ENCODE measurements at regions not wholly inside any gene's neighbourhood (a gene's known extent, or its start where the extent isn't known, plus 50 kb on each side); places are given as distances from the start of the nearest gene placed in this dataset.
A peak's percentile ranks its signal among the peaks of the same experiment; 100 is the strongest.

DNA sequence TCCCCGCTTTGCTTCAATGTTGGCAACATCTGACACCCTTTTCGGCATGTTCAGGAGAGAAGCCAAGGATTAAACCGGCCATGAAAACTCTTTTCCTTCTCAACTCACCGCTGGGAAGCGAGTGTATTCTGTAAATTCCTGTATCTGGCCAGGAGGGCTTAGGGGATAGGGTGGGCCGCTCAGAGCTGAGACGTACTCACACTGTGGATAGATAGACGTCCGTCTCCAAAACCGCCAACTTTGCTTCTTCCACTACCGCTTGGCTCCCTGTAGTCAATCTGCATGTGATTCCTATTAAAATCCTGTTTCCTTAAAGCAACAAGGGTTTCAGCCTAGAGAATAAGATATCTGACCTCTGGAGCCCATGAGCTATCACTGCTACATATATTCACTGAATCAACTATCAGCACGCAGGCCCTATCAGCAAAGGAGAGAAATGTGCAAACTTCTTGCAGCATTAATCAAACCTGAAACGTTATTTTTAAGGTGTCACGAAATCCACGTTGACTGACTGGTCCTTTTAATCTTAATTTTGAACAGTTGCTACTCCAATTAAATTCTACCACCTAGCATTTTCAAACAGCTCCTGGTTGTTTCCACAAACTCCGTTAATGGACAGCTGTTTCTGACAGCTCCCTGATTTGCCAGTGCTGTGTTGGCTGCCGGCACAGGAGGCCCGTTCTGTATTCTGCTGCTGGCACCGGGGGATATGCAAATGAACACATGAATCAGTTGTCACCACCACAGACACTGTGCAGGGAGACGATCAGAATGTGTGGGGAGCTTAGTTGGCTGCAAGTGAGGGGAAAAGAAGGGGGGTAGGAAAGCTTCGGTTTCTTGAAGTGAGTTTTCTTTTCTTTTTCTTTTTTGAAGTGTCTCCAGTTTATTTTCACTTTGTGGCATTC lies 438.9 kb upstream of the ARRDC4 start:
- DNase-seq: peak; percentile 60

DNA sequence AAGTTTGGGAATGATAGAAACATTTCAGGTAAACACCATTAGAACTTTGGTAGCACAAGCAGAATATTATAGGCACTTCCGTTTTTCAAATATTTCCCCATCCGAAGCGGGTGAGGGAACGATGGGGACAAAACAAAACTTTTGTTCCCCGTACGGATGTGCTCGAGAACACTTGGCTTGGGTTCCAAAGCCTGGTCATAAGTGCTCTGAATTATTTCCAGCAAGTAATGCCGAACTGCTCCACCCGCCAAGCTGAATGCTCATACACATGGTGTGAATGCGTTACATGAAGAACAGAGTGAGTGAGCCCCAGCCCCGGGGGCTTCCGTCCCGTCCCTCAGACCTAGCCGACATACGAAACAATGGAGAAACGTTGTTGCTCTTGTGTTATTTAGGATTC lies 438.2 kb upstream of the ARRDC4 start:
- no peak for DNase-seq

DNA sequence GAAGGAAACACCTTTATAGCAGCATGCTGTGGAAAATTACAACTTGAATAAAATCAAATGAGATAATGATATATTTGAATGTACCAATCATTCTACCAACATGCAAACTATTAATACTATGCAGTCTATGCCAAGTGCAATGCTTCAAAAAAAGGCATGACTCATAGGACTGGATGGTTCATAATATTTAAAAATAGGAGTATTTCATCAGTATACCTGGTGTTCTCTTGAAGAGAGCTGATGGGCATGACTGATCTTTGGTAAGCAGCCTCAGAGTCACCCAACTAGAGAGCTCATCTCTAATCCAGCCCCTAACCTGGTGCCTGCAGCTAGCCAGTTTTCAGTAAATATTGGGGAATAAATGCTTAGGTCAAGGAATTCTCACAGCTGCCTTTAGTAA lies 434.7 kb upstream of the ARRDC4 start:
- no peak for DNase-seq

DNA sequence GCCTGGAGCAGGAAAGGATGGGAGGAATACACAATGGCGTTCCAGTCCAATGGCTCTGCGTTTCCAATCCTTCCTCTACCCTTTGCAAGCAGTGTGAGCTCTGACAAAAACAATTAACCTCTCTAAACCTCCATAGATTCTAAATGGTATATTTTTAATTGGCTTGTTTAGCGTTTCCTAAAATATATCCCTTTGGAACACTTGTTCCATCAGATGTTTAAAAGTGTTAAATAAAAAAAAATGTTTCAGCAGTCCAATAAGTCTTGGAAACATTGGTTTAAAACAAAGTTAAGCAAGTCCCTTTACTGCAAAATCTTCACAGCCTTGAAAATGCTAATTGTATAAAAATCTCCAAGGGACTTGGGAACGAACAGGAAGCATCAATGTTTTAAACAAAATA lies 432.3 kb upstream of the ARRDC4 start:
- no peak for DNase-seq

DNA sequence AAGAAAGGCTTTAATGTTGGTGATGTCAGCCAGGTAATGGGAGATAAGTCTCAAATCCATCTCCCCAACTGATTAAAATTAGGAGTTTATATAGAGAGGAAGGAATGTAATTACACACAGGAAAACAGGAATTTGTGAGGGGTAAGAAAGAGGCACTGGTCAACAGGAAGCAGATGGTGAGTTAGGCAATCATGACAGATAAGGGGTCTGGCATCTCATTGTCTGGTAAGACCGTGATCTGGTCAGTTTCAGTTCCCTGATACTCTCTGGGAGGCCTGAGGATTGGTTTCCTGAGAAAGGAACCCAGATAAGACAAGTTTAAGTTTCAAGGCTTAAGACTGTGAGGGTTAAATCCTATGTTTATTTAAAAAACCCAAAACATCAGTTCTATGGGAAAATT lies 414.7 kb upstream of the ARRDC4 start:
- no peak for DNase-seq

DNA sequence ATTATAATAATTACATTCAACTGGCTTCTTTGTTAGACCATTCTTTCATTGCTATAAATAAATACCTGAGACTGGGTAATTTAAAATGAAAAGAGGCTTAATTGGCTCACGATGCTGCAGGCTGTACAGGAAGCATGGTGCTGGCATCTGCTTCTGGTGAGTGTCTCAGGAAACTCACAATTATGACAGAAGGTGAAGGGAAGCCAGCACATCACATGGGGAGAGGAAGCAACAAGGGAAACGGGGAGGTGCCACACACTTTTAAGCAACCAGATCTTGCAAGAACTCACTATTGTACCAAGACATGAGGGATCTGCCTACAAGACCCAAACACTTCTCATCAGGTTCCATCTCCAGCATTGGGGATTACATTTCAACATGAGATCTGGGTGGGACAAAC lies 413.1 kb upstream of the ARRDC4 start:
- no peak for DNase-seq

DNA sequence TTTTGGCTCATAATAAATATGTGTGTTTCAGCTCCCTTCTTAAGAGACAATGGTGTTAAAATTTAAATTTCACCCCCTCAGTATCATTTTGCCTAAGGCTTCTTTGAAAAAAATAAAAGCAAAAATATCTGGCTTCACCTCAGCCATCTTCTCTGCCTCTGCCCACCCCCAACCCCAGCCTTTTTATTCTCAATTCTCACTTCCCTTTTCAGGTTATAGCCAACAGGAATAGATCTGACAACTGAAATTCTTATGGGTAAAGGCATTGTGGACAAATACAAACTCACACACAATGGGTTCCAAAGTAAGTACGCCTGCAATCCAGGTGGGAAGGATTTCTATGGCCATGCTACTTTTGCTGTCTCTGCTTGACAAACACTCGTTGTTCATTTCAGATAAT lies 399.0 kb upstream of the ARRDC4 start:
- no peak for DNase-seq

GRCh38 chr15:97563516-97563915 lies 397.0 kb upstream of the ARRDC4 start:
- no peak for DNase-seq

GRCh38 chr15:97566961-97567360 lies 393.5 kb upstream of the ARRDC4 start:
- DNase-seq: no peak

DNA sequence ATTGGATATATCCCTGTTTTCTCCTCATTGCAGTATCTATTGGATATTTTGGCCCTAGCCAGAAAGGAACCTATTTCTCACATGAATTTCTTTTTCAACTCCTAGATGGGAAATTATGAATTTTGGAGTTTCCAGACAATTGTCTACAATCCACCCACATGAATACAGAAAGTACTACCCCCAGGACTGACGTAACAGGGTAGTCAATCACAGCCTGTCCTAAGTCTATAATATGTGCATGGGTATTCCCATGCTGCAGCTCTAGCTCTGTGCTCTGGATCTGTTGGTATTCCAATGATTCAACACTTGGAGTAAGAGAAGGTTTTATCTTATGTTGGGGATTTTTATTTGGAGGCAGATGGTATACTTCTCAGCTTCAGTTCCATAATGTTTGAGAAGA lies 393.1 kb upstream of the ARRDC4 start:
- DNase-seq: no peak

DNA sequence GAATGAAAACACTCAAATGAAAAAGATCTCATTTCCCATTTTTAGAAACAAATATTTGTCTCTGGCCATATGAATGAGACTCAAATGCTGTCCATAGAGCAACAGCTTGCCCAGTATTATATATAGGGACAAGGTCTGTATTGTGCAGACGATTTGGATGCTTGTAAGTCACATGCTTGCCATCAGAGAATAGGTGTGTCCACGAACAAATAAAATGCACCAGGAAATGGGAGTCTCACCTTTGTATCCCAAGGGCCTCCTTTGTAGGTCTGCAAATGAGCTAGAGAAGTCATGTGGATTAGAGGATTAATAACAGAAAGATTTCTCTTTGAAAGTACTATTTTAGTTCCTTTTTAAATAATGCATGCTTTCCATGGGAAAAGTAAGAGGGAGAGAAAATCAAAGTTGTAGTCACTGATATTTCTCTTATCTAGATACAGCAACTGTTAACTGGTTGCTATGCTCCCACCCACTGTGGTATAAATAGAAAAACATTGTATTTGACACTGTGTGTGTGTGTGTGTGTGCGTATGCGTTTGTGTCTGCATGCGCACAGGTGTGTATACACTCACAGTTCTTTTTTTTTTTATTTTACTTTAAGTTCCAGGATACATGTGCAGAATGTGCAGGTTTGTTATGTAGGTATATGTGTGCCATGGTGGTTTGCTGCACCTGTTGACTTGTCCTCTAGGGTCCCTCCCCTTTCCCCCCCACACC lies 383.4 kb upstream of the ARRDC4 start:
- no peak for DNase-seq

- DNase-seq: no peak
Measured at GRCh38 chr15:97585408-97585807, 375.1 kb upstream of the ARRDC4 start.

DNA sequence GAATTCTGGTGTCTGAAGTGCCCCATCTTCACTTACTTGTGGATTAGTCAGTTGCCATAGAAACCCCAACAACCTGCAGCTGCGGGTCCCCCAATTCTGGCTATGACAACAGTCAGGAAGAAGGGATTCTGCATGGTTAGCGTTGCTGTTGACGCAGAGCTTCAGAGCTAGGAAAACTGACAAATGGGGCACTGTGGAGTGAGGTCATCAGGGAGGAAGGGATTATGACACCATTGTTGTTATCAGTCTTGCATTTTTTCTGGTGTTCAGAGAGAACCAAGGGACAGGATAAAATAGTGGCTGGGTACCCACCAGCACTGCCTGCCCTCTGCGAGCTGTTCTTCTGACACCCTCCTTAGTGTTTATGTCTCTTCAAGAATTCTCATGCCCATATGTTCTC lies 367.7 kb upstream of the ARRDC4 start:
- DNase-seq: no peak

- DNase-seq: no peak
Measured at GRCh38 chr15:97597801-97598200, 362.7 kb upstream of the ARRDC4 start.

- DNase-seq: no peak
Measured at GRCh38 chr15:97598353-97598798, 362.1 kb upstream of the ARRDC4 start.

DNA sequence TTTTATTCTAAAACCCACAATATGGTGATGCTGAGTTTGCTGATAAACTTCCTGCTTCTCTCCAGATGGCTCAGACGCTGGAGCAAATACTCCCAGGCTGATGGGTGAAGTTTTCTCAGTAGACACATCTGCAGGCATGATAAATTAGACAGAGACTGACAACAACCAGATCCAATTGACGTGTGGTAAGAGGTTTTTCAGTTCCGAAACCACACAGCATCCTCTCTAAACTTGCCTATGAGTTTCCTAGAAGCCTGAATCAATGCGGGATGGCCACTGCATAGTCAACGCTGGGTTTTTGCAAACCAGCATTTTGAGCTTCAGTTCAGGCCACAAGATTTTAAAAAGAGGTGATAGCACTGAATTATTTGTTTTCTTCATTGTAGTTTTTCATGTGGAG lies 360.3 kb upstream of the ARRDC4 start:
- DNase-seq: no peak

DNA sequence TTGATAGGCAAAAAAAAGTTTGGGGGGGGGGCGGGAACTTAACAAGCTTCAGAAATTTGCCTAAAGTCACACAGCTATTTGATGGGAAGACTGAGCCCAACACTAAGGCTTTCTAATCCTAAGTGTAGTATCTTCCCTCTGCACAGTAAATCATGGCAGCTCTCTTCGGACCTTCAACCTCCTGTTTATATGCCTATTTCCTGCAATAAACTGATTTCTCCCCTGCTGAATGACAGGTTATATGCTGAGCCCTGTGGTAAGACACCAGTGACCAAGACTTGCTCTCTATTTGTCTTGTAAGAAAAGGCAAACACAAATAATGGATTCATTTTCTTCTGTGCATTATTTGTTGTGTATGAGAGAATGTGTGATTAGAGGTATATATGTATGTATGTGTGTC lies 355.8 kb upstream of the ARRDC4 start:
- DNase-seq: no peak

GRCh38 chr15:97615114-97615513 lies 345.4 kb upstream of the ARRDC4 start:
- no peak for DNase-seq

DNA sequence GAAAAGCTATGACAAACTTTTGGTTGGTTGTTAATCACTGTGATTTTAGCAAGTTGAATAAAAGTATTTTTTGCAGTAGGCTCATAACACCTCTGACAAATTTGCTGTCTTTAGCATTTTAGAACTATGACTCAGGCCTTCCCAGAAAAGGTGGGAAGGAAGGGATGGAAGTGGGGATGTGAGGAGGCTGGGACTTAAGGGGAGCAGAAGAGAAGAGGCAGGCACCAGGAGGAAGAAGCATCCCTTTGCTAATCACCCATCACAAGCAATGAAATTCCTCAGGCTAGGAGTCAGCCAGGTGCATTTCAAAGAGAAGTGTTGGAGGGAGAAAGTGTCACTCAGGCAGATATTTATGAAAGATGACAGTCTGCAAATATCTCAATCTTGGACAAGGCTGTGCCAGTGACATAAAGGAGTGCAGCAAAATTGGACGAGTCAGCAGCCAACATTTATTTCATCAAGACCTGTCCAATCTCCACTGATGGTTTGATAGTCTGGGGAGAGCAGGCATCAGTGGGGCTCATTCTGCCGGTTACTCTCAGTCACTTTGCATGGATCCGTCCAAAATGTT lies 337.3 kb upstream of the ARRDC4 start:
- DNase-seq: no peak

DNA sequence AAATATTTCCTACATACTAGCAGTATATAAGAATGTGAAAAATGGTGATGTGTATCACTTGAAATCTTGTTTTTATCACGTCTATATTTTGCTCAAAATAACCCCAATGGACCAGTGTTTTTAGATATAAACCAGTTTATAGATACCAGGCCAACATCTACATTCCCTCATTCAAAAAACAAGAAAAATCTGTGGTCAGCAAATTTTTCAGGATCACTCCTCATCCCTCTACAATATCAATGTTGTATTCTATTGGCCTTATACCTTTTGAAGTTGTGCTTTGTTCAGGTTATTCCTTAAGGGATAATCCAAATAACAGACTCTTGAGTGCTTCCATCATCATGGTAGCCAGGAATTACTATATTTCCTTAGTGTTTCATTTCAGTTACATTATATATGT lies 332.9 kb upstream of the ARRDC4 start:
- DNase-seq: no peak

- no peak for DNase-seq
Measured at GRCh38 chr15:97645758-97646157, 314.7 kb upstream of the ARRDC4 start.

GRCh38 chr15:97648728-97649127 lies 311.8 kb upstream of the ARRDC4 start:
- DNase-seq: no peak

GRCh38 chr15:97652041-97652440 lies 308.5 kb upstream of the ARRDC4 start:
- DNase-seq: no peak

DNA sequence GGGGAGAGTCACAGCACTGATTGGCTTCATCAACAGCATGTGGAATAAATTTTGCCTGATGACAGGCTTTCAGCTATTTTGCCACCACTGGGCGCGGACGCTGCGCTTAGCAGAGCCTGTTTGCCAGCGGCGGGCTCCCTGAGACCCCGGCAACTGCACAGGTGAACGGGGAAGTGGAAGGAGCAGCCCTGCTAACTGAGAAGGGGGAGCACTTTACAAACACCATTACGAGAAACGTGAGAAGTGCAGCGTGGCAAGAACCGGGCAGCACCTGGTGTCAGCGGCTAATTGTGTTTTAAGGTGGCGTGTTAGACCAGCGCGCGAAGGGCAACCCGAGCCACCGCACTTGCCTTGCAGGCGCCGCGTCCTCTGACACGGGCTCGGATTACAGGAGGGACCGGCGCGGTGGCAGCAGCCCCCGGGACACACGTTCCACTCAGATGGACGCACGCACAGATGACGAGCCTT lies 307.8 kb upstream of the ARRDC4 start:
- DNase-seq: peak; percentile 69

Measured in islet precursor cell (in vitro differentiated cells).